Hepatocyte (in vitro differentiated cells): ENCODE measurements at regions not wholly inside any gene's neighbourhood (a gene's known extent, or its start where the extent isn't known, plus 50 kb on each side); places are given as distances from the start of the nearest gene placed in this dataset.

Experiments used
- EZH2 ChIP-seq: fragments of 200-600 bp; sonication (generic); IDR thresholded peaks from 2 replicates; pipeline ENCODE4 v1.6.1; 2016; ENCODE audit warnings: antibody characterized with exemption, mild to moderate bottlenecking, borderline replicate concordance
- TF ChIP-seq, protein P1 (sequence below): fragments of 200-600 bp; sonication (generic); IDR thresholded peaks from 2 replicates; pipeline ENCODE4 v1.5.1; 2016; ENCODE audit warnings: antibody characterized with exemption, mild to moderate bottlenecking; ENCODE audit not compliant: poor library complexity

- TF ChIP-seq, protein P1, sequence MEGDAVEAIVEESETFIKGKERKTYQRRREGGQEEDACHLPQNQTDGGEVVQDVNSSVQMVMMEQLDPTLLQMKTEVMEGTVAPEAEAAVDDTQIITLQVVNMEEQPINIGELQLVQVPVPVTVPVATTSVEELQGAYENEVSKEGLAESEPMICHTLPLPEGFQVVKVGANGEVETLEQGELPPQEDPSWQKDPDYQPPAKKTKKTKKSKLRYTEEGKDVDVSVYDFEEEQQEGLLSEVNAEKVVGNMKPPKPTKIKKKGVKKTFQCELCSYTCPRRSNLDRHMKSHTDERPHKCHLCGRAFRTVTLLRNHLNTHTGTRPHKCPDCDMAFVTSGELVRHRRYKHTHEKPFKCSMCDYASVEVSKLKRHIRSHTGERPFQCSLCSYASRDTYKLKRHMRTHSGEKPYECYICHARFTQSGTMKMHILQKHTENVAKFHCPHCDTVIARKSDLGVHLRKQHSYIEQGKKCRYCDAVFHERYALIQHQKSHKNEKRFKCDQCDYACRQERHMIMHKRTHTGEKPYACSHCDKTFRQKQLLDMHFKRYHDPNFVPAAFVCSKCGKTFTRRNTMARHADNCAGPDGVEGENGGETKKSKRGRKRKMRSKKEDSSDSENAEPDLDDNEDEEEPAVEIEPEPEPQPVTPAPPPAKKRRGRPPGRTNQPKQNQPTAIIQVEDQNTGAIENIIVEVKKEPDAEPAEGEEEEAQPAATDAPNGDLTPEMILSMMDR: no peak
- TF ChIP-seq EZH2: no peak
These were observed 170.0 kb upstream of the ADAMTS16 start for GRCh38 chr5:4970171-4970570.
